BE2C (cell line): ENCODE measurements at regions not wholly inside any gene's neighbourhood (a gene's known extent, or its start where the extent isn't known, plus 50 kb on each side); places are given as distances from the start of the nearest gene placed in this dataset.

ENCODE experiments used
- DNase-seq: peaks from one replicate; pipeline ENCODE4 v3.0.0-alpha.2; 2020
- H3K27me3 ChIP-seq: fragments of 250-450 bp; sonication (Bioruptor Pico); 2 replicates; pipeline ENCODE4 v1.5.1; 2020; ENCODE audit warnings: mild to moderate bottlenecking
- H3K36me3 ChIP-seq: fragments of 250-450 bp; sonication (Bioruptor Pico); 2 replicates; pipeline ENCODE4 v1.5.1; 2020; ENCODE audit warnings: mild to moderate bottlenecking
- H3K4me1 ChIP-seq: fragments of 250-450 bp; sonication (Bioruptor Pico); 2 replicates; pipeline ENCODE4 v1.5.1; 2020
- H3K4me3 ChIP-seq: 2 replicates; pipeline ENCODE4 v1.5.1; 2011; ENCODE audit warnings: low read depth, low read length
- H3K9me3 ChIP-seq: fragments of 250-450 bp; sonication (Bioruptor Pico); 2 replicates; pipeline ENCODE4 v1.5.1; 2020
- TF ChIP-seq, protein P1 (sequence below): IDR thresholded peaks from 2 replicates; pipeline ENCODE4 v1.5.1; 2012; ENCODE audit warnings: mild to moderate bottlenecking, low read depth, low read length

GRCh38 chr1:118339400-118340124, 154.5 kb upstream of the SPAG17 start:
- Histone ChIP-seq H3K4me1 (no peaks in the 10 kb centered on the region), H3K4me3 (no peak overlapping the region), H3K36me3 (no peaks in the 10 kb centered on the region), H3K27me3 (no peaks in the 10 kb centered on the region), H3K9me3 (no peaks in the 10 kb centered on the region)
- TF ChIP-seq, protein P1, sequence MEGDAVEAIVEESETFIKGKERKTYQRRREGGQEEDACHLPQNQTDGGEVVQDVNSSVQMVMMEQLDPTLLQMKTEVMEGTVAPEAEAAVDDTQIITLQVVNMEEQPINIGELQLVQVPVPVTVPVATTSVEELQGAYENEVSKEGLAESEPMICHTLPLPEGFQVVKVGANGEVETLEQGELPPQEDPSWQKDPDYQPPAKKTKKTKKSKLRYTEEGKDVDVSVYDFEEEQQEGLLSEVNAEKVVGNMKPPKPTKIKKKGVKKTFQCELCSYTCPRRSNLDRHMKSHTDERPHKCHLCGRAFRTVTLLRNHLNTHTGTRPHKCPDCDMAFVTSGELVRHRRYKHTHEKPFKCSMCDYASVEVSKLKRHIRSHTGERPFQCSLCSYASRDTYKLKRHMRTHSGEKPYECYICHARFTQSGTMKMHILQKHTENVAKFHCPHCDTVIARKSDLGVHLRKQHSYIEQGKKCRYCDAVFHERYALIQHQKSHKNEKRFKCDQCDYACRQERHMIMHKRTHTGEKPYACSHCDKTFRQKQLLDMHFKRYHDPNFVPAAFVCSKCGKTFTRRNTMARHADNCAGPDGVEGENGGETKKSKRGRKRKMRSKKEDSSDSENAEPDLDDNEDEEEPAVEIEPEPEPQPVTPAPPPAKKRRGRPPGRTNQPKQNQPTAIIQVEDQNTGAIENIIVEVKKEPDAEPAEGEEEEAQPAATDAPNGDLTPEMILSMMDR, result no peak
- DNase-seq, result no peak

DNA sequence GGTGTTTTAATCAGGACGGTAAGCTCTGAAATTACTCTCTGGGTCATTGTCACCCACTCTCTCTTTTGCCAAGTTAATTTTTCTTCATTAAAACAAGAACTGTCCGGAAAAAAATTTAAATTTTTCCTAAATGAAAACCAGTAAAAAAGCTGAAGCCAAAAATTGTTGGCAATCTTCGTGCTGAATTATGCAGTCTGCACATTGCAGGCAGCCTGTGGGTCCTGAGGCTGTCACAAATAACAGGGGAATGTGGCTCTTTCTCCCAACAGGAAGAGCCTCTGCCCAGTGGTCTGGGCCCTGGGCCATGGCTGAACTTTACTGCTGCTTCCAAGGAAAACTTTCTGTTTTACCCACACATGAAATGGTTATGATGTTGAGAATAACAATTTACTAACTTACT, 153.9 kb upstream of the SPAG17 start:
- Histone ChIP-seq H3K36me3 (no peaks in the 10 kb centered on the region), H3K4me3 (no peak overlapping the region), H3K4me1 (no peaks in the 10 kb centered on the region), H3K27me3 (no peaks in the 10 kb centered on the region), H3K9me3 (no peaks in the 10 kb centered on the region)
- TF ChIP-seq, protein P1, result no peak
- DNase-seq, result no peak

- Histone ChIP-seq H3K9me3 (no peaks in the 10 kb centered on the region), H3K4me1 (no peaks in the 10 kb centered on the region), H3K27me3 (no peaks in the 10 kb centered on the region), H3K4me3 (no peak overlapping the region), H3K36me3 (no peaks in the 10 kb centered on the region)
- TF ChIP-seq, protein P1, result no peak
- no peak for DNase-seq
Observed at GRCh38 chr1:118337346-118337745, 152.3 kb upstream of the SPAG17 start.

- no peak for DNase-seq
- Histone ChIP-seq H3K9me3 (no peaks in the 10 kb centered on the region), H3K36me3 (no peaks in the 10 kb centered on the region), H3K4me1 (no peaks in the 10 kb centered on the region), H3K27me3 (no peaks in the 10 kb centered on the region), H3K4me3 (no peak overlapping the region)
- TF ChIP-seq, protein P1, result no peak
Observed at GRCh38 chr1:118335331-118335732, 150.3 kb upstream of the SPAG17 start.

DNA sequence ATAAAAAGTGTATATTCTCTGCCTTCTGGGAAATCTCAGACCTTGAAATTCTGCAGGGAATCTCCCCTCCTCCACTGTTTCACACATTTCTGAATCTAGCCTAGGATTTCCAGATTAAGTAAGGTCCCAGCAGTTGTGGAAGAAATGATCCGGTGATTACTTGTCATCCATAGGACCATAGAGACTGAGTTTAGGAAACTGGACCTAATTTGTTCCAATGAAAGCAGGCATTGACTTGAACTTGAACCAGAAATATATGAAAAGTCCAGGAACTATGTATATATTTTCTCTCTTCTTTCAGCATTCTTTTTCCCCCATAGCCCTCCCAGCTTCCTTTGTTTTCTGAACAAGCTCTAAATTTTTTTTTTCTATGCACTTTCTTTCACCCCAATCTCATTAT, 149.5 kb upstream of the SPAG17 start:
- Histone ChIP-seq H3K4me3 (no peak overlapping the region), H3K27me3 (no peaks in the 10 kb centered on the region), H3K4me1 (no peaks in the 10 kb centered on the region), H3K36me3 (no peaks in the 10 kb centered on the region), H3K9me3 (no peaks in the 10 kb centered on the region)
- TF ChIP-seq, protein P1, result no peak
- no peak for DNase-seq

GRCh38 chr1:118333601-118334210, 148.7 kb upstream of the SPAG17 start:
- no peaks in the 10 kb centered on the region for H3K4me1 ChIP-seq
- no peaks in the 10 kb centered on the region for H3K27me3 ChIP-seq
- no peak for DNase-seq
- no peaks in the 10 kb centered on the region for H3K9me3 ChIP-seq
- TF ChIP-seq, protein P1, result no peak
- H3K4me3 ChIP-seq, result no peak overlapping the region
- no peaks in the 10 kb centered on the region for H3K36me3 ChIP-seq
